PC-9 (cell line): ENCODE measurements at regions not wholly inside any gene's neighbourhood (a gene's known extent, or its start where the extent isn't known, plus 50 kb on each side); places are given as distances from the start of the nearest gene placed in this dataset.

Experiments
- BruUV-seq: library from RNA; stranded (reverse); fragments of 400-500 nt; replicated peaks from 2 replicates; lab custom pipeline; 2021; lab: Mats Ljungman, UMichigan
- CTCF ChIA-PET: fragments of 300-600 bp; sonication (Branson Sonifier 250); formaldehyde crosslinking; loops from one replicate; lab custom pipeline; 2022; ENCODE audit warnings: antibody characterized with exemption; lab: Charles Lee
- POLR2A ChIA-PET: fragments of 300-600 bp; sonication (Branson Sonifier 250); formaldehyde crosslinking; loops from one replicate; lab custom pipeline; 2022; ENCODE audit warnings: antibody characterized with exemption; ENCODE audit not compliant: unreplicated experiment; lab: Charles Lee
- DNase-seq, 2 experiments: peaks; one replicate each; pipeline versions ENCODE4 v3.0.0 to v3.0.0-alpha.2; 2015 to 2022; ENCODE audit warnings: mixed read lengths in 1 of 2
- H2AFZ ChIP-seq: fragments of 200-600 bp; sonication (generic); 2 replicates; pipeline ENCODE4 v1.8.1; 2017; ENCODE audit warnings: antibody characterized with exemption
- H3F3A ChIP-seq: fragments of 200-600 bp; sonication (generic); 2 replicates; pipeline ENCODE4 v1.8.1; 2017; ENCODE audit warnings: antibody characterized with exemption, mild to moderate bottlenecking, low read depth; ENCODE audit not compliant: insufficient read depth
- H3K27ac ChIP-seq: fragments of 200-600 bp; sonication (generic); 2 replicates; pipeline ENCODE4 v1.6.1; 2016; ENCODE audit warnings: mixed run types
- H3K27me3 ChIP-seq: fragments of 200-600 bp; sonication (generic); 2 replicates; pipeline ENCODE4 v1.6.1; 2016; ENCODE audit warnings: low read depth, mixed run types; ENCODE audit not compliant: insufficient read depth
- H3K36me3 ChIP-seq: fragments of 200-600 bp; sonication (generic); 2 replicates; pipeline ENCODE4 v1.6.1; 2016; ENCODE audit warnings: low read depth, mixed run types
- H3K4me1 ChIP-seq: fragments of 200-600 bp; sonication (generic); replicated peaks from 2 replicates; pipeline ENCODE4 v1.6.1; 2016; ENCODE audit warnings: mixed run types; ENCODE audit not compliant: insufficient read depth
- H3K4me2 ChIP-seq: fragments of 200-600 bp; sonication (generic); 2 replicates; pipeline ENCODE4 v1.6.1; 2017; ENCODE audit warnings: mixed run types
- H3K4me3 ChIP-seq: fragments of 200-600 bp; sonication (generic); 2 replicates; pipeline ENCODE4 v1.6.1; 2016; ENCODE audit warnings: mixed run types
- H3K79me2 ChIP-seq: fragments of 200-600 bp; sonication (generic); 2 replicates; pipeline ENCODE4 v1.6.1; 2017; ENCODE audit warnings: low read depth, mixed run types
- H3K9me2 ChIP-seq: fragments of 200-600 bp; sonication (generic); 2 replicates; pipeline ENCODE4 v1.8.1; 2017; ENCODE audit warnings: mild to moderate bottlenecking; ENCODE audit not compliant: insufficient read depth
- H3K9me3 ChIP-seq: fragments of 200-600 bp; sonication (generic); 2 replicates; pipeline ENCODE4 v1.8.1; 2016; ENCODE audit warnings: low read depth; ENCODE audit not compliant: insufficient read depth
- H4K20me1 ChIP-seq: fragments of 200-600 bp; sonication (generic); 2 replicates; pipeline ENCODE4 v1.8.1; 2017; ENCODE audit not compliant: insufficient read depth
- CTCF ChIP-seq: fragments of 200-600 bp; sonication (generic); conservative IDR thresholded peaks from 2 replicates; pipeline ENCODE4 v1.6.1; 2017; ENCODE audit warnings: mixed run types, antibody characterized with exemption, mild to moderate bottlenecking, moderate library complexity
- EZH2 ChIP-seq: fragments of 200-600 bp; sonication (generic); IDR thresholded peaks from 2 replicates; pipeline ENCODE4 v1.8.0; 2017; ENCODE audit warnings: antibody characterized with exemption, low read depth
- intact Hi-C: fragments of 100-400 bp; cut with micrococcal nuclease; formaldehyde crosslinking; loops from one replicate; pipeline ENCODE4 v1.10.0; 2022; ENCODE audit not compliant: unreplicated experiment

- CTCF ChIA-PET = no interaction called here
- no TSS peak for BruUV-seq
- intact Hi-C loops = loop anchor here (1.0 to 10.0 kb wide), 5 partner anchors 10 to 447 kb away; no protein-coding TSS in a partner anchor
- Histone ChIP-seq H3K27me3 (no peaks in the 10 kb centered on the region), H3K79me2 (no peaks in the 10 kb centered on the region), H3K27ac (peak overlapping the region; percentile 8; the same call in 1 of the 2 replicates), H2AFZ (no peak overlapping the region), H3K4me2 (0 out of 2 replicates have a peak overlapping the region, but pooled peaks have one; percentile 11), H3K9me3 (peaks cover 21% of the 10 kb centered on the region; the same call in 1 of the 2 replicates), H3K9me2 (no peaks in the 10 kb centered on the region), H3K4me3 (no peak overlapping the region), H3F3A (no peaks in the 10 kb centered on the region), H4K20me1 (no peaks in the 10 kb centered on the region), H3K36me3 (no peaks in the 10 kb centered on the region), H3K4me1 (peaks cover 12% of the 10 kb centered on the region)
- TF ChIP-seq CTCF (no peak), EZH2 (no peak)
- POLR2A ChIA-PET = interaction anchor here (0.7 kb wide), 1 partner anchor 1208 kb away, joined by 3 read pairs; no protein-coding TSS in a partner anchor
- peak; percentile 42 to 85 for DNase-seq
Observed at GRCh38 chr3:189490337-189490736, 140.9 kb upstream of the TP63 start.

DNA sequence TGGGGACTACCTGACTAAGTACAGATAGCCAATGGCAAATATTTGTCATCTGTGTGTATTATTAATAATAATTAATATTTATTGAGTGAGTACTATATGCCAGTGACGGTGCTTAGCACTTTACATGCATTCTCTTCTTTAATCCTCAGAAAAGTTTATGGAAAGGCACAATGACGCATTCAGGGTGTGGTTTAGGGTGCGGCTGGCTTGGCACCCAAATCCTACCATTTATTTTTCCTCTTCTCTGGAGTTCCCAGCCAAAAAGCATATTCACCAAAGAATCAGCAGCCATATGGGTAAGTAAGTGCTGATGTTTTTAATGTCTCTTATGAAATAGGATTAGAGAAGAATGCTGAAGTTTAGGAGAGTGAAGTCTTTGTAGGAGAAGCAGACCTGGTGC, 140.4 kb upstream of the TP63 start:
- TF ChIP-seq EZH2 = no peak
- no peak for TF ChIP-seq CTCF
- H3K36me3 ChIP-seq = no peaks in the 10 kb centered on the region
- H2AFZ ChIP-seq = no peak overlapping the region
- peak overlapping the region; percentile 8; the same call in 1 of the 2 replicates for H3K27ac ChIP-seq
- no TSS peak for BruUV-seq
- 0 out of 2 replicates have a peak overlapping the region, but pooled peaks have one; percentile 11 for H3K4me2 ChIP-seq
- H3K4me1 ChIP-seq = peaks cover 12% of the 10 kb centered on the region
- no peaks in the 10 kb centered on the region for H3K79me2 ChIP-seq
- H3K27me3 ChIP-seq = no peaks in the 10 kb centered on the region
- CTCF ChIA-PET = interaction anchor here (0.6 kb wide), 1 partner anchor 35 kb away, joined by 3 read pairs; no protein-coding TSS in a partner anchor
- H3F3A ChIP-seq = no peaks in the 10 kb centered on the region
- peak in 1 of 2 experiments; percentile 24 for DNase-seq
- H3K9me3 ChIP-seq = peaks cover 18% of the 10 kb centered on the region; the same call in 1 of the 2 replicates
- POLR2A ChIA-PET = interaction anchor here (0.7 kb wide), 1 partner anchor 1208 kb away, joined by 3 read pairs; no protein-coding TSS in a partner anchor
- intact Hi-C loops = loop anchor here (1.0 to 10.0 kb wide), 5 partner anchors 10 to 447 kb away; no protein-coding TSS in a partner anchor
- H3K4me3 ChIP-seq = no peak overlapping the region
- H3K9me2 ChIP-seq = no peaks in the 10 kb centered on the region
- no peaks in the 10 kb centered on the region for H4K20me1 ChIP-seq

DNA sequence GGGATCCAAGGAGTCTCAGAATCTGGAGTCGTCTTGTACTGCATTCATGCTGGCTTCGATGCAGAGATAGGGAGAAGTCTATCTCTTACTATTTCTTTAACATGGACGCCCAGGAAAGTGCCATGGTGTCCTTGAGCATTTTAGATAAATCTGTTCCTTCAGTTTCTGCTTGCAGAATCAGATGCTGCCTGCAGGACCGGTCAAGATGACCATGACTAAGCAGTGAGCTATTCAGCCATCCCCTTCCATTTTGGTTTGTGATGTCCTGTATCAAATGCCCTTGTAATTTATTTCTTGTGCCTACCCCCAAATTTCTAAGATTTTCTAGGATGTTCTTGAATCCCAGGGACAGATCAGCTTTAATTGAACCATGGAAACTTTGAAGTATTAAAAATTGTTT, 139.4 kb upstream of the TP63 start:
- no peaks in the 10 kb centered on the region for H3K9me2 ChIP-seq
- H3K36me3 ChIP-seq = no peaks in the 10 kb centered on the region
- no peaks in the 10 kb centered on the region for H3K79me2 ChIP-seq
- intact Hi-C loops = loop anchor here (10.0 kb wide), 2 partner anchors 217 to 263 kb away; no protein-coding TSS in a partner anchor
- no peaks in the 10 kb centered on the region for H4K20me1 ChIP-seq
- no peaks in the 10 kb centered on the region for H3K27me3 ChIP-seq
- no peak overlapping the region for H3K4me2 ChIP-seq
- no peak overlapping the region for H3K4me3 ChIP-seq
- DNase-seq = no peak
- TF ChIP-seq EZH2 = no peak
- no peak for TF ChIP-seq CTCF
- POLR2A ChIA-PET = interaction anchor here (0.6 kb wide), 2 partner anchors 17 to 217 kb away, joined by 4 to 8 read pairs; no protein-coding TSS in a partner anchor
- peaks cover 12% of the 10 kb centered on the region for H3K4me1 ChIP-seq
- CTCF ChIA-PET = no interaction called here
- no peak overlapping the region for H2AFZ ChIP-seq
- H3K27ac ChIP-seq = no peak overlapping the region
- no TSS peak for BruUV-seq
- H3F3A ChIP-seq = no peaks in the 10 kb centered on the region
- peaks cover 18% of the 10 kb centered on the region; the same call in 1 of the 2 replicates for H3K9me3 ChIP-seq
